ENCODE measurements at regions not wholly inside any gene's neighbourhood (a gene's known extent, or its start where the extent isn't known, plus 50 kb on each side); places are given as distances from the start of the nearest gene placed in this dataset.

- DNase-seq (ENCODE audit: low spot score) = no peak
Observed at GRCh38 chr16:65497571-65497970, 375.7 kb upstream of the CDH11 start.

- no peak for DNase-seq (ENCODE audit: low spot score)
Observed at GRCh38 chr16:65495106-65495505, 373.2 kb upstream of the CDH11 start.

DNA sequence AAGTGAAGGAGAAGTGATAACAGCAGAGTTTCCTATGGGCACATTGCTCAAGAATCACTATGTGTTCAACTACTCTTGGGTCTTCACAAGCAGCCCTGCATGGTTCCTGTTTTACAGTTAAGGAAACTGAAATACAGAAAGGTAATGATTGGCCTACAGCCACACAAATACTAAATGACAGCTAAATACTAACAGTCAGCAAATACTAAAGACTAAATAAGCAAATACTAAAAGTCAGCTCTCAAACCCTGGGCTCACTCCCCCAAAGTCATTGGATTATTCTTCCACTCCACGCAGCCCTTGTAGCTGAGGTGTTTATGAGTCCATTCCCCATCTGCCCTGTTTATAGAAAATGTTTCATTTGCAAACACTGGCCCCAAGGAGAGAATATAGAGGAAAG is 372.7 kb upstream of the CDH11 start:
- no peak for DNase-seq (ENCODE audit: low spot score)

DNA sequence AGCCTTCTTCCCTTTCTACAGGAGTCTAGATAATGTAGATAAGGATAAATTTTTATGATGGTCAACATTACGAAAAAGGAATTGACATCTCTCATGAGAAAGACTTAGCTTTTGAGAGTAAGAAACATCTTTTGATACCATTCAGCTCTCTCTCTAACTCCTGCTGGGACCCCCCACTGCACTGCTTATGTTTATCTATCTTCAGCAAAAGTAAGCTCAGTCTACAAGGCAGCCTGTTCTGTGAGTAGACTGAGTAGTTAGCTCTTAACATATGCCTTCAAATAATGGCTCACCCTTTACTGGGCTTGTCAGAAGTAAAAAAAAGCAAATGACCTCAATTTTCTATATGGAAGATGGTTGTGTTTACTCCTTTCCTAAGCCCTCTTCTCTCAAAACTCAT is 372.2 kb upstream of the CDH11 start:
- no peak for DNase-seq (ENCODE audit: low spot score)

DNA sequence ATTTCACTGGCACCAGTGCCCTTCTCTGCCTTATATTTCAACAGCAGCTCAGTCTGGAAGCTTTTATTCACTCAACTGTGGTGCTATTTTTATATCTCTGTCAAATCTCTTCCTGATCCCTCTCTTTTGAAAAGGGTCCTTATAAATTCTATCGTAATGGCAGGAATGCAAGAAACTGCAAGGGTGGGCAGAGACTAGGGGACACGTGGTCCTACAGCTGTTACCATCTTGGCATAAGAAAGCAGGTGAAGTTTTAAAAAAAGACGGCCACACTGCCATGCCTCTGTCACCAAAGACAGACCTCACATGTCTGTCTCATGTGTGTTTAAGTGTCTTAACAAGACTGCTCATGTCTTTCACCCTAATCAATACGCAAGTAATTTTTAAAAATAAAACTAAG is 368.4 kb upstream of the CDH11 start:
- no peak for DNase-seq (ENCODE audit: low spot score)

DNA sequence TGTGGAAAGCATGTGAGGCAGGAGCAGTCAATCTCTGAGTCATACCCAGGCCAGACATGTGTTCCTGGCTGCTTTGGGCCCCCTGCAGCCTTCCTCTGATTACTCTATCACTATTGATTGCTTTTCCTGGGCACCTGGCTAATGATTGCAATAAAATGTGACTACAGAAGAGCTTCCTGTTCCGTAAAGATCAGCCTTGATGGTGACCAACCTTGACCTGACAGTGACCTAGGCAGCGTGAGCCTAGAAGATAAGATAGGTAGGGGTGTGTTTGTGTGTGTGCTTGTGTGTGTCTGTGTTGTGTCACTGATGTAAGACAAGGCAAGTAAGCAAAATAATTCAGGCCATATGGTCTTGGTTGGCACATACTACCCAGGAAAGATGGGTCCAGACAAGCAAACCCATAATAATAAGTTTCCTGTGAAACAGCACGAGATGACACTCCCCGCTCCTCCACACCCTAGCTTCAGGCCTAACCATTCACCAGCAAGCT is 367.7 kb upstream of the CDH11 start:
- no peak for DNase-seq (ENCODE audit: low spot score)

DNA sequence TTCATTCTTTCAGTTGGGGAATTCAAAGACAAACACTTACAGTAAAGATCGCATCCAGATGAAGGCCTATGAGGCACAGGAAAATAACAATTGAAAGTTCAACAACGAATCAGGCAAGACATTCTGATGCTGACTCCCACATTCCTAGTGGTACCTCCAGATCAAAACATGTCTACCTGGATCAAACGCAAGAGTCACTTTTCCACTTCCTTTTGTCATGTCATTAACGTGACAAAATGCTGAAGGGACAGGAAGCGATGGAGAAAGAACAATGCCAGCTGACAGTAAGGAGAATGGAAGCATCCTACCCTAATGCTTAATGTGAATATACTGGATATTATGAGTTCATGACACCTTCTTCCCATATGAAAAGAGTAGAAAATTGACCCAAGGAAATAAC is 365.4 kb upstream of the CDH11 start:
- DNase-seq (ENCODE audit: low spot score) = no peak

- no peak for DNase-seq (ENCODE audit: low spot score)
Observed at GRCh38 chr16:65481956-65482355, 360.1 kb upstream of the CDH11 start.

DNA sequence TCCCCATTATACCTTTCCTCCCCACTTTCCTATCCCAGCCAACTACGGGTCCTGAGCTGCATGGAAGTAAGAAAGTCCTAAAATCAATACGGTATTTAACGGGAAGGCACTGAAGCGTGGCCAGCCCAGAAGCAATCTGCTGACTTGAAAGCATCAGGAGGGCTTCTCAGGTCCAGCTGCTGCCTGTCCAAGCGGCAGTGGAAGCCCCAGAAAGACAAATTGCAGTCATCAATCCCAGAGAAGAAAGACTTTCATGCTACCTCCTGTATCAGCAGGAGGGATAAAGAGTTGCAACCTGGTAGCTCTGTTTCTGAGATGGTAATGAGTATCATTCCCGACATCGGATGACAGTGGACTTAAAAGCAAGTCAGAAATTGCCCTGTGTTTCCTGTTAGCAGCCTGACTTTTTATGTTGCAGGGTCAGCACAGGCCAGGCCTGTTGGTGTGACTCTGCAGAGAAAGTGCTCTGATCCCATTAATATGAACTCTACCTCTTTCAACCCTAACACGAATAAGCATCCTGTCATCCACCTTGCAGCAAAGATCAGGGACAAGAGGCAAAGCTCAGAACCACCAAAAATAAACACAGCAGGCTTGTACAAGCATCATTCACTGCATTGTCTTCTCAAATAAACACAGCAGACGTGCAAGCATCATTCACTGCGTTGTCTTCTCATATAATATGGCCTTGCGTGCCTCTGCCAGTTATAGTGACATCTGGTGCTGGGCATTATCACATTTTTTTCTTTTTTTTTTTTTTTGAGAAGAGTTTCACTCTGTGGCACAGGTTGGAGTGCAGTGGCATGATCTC is 358.6 kb upstream of the CDH11 start:
- DNase-seq (ENCODE audit: low spot score) = no peak

DNA sequence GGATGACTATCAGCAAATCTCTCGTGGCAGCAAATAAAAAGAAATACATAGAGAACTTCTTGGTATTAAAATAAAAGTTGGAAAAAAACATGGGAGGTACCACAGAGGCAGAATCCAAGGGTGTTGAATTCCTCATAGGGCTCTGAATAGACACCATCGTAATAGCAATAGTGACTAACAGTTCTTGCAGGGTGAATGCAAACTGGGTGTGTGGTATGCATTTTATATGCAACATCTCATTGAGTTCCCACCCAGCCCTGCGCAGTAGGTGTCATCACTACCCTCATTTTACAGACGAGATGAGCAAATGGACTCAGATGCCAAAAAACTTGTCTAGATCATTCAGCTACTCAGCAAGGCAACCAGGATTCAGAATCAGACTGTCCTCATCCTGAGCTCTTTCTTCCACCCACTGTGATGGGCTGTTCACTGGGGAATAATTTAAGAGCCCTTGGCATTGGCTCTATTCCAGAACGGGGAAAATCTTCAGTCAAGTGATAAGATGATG is 354.6 kb upstream of the CDH11 start:
- no peak for DNase-seq (ENCODE audit: low spot score)

GRCh38 chr16:65473699-65474098 is 351.8 kb upstream of the CDH11 start:
- no peak for DNase-seq (ENCODE audit: low spot score)

- no peak for DNase-seq (ENCODE audit: low spot score)
Observed at GRCh38 chr16:65469116-65469515, 347.3 kb upstream of the CDH11 start.

- no peak for DNase-seq (ENCODE audit: low spot score)
Observed at GRCh38 chr16:65468133-65468532, 346.3 kb upstream of the CDH11 start.

DNA sequence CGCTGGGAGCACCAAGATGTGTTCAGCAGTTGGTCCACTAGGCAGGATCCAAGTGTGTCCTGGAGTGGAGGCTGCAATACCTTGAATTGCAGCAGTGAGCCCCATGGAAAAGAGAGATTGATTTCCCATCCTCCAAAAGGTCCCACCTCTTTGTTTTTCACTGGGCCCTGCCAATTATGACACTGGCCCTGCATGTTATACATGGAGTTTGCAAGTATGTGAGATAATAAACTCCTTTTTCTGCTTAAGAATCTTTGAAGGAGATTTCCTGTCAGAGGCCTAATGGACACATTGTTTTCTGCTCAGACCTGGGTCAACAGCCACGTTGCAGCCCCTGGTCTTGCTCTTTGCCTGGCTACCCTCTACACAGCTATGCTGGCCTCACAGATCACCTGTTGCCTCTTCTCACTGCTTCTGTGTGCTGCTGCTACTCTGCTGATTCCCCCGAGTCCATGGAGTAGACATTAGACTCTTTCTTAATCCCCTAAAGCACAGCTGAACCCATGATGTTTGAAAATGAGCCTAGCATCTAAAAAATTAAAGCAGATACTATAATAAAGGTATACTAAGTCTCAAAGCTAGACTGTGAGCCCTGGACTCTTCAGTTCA is 341.9 kb upstream of the CDH11 start:
- no peak for DNase-seq (ENCODE audit: low spot score)

DNA sequence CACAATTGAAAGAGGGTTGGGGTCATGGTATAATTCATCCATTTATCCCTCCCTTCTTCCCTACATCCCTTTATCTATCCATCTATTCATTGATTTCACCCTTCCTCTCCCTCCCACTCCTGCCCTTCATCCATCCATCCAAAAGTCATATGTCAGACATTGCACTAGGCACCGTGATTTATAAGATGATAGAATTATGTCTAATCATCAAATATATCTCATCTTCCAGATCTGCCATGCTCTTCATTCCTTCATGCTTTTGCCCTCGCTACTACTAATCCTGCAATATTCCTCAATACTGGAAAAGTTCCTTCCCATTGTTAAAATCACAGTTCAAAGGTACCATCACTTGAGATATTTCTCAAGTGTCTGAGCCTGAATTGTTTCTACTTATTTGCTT is 335.2 kb upstream of the CDH11 start:
- DNase-seq (ENCODE audit: low spot score) = no peak

- DNase-seq (ENCODE audit: low spot score) = no peak
Observed at GRCh38 chr16:65455761-65456160, 333.9 kb upstream of the CDH11 start.

DNA sequence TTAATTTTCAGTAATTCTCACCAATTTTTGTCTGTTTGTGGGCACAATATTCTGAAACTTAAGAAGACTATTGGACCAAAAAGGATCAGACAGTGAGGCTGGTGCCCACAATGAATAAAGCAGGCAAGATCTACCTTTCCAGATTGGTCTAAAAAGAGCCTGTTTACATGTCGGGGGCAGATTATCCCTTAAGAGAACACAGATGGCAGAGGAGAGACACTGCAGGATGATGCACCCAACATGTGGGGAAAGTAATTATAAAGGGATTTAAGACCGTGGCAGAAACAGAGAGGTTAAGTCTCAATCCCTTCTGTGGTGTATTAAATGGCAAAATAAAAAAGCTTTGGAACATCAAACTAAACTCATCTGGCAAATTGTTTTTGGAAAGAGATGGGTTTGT is 331.8 kb upstream of the CDH11 start:
- no peak for DNase-seq (ENCODE audit: low spot score)

DNA sequence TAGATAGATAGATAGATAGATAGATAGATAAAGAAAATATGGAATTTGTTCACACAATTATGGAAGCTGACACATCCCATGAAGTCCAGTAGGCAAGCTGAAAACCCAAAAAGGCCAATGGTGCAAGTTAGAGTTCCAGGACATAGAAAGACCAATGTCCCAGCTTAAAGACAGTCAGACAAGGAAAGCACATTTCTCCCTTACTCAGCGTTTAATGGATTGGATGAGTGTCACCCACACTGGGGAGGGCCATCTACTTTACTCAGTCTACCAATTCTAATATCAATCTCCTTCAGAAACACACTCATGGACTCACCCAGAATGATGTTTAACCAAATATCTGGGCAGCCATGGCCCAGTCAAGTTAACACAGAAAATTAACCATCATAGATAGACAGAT is 327.7 kb upstream of the CDH11 start:
- no peak for DNase-seq (ENCODE audit: low spot score)

DNA sequence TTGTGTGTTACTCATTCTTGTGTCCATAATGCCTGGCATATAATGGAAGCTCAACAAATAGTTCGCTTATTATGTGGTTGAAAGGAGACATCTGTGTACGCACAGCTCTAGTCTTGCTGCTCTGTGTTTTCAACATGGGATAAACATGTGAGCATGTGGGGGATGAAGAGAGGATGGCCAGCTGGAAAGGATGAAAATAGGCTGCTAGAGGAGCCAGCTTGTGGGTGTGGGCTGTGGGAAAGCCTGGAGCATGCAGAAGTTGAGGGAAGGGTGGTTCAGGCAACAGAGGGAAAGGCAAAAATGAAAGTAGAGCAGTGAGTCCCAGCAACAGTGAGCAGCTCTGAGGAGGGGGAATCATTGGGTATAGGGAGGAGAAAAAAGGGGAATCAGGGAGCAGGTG is 324.6 kb upstream of the CDH11 start:
- no peak for DNase-seq (ENCODE audit: low spot score)

DNA sequence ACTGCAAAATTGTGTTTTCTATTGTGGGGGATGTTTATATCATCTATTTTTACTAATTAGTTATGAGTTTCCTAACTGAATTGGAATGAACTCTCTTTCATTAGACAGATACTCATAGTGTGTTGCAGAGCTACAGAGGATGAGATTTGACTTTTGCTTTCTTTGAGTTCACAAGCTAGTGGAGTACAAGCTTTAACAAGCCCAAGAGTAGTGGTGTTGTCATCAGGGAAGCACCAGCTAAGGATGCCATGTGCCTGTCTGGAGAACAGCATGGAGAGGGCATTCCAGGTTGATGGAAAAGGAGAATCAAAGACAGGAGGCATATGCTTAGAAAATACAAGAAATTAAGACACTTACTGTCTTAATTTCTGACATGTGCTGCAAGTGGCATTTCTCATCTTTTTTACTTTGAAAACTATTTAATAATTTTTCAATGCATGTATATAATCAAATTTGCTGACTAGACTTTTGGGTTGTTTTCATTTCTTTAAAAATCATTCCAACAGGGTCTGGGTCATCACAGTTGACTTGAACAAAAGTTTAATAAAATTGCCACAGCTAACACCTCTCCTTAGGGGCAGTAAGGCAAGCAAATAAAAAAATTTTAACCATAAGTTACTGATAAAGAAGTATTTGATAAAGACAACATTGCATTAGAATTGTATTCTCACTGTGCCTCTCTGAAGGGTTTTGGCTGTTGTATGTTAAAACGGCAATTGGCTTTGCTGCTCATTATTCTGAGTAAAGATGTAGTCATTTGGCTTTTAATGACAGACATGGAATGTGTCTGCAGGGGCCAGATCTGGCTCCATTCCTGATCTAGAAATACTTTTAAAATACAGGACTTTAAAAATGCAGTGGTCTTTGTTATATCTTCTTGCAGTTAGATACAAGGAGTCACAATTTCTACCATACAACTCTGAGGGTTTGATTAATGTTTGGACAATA is 323.7 kb upstream of the CDH11 start:
- DNase-seq (ENCODE audit: low spot score) = no peak

GRCh38 chr16:65441501-65441900 is 319.6 kb upstream of the CDH11 start:
- no peak for DNase-seq (ENCODE audit: low spot score)

- no peak for DNase-seq (ENCODE audit: low spot score)
Observed at GRCh38 chr16:65429504-65430181, 307.8 kb upstream of the CDH11 start.

Data from LoVo (cell line).